HFFc6 (cell line): ENCODE measurements at regions not wholly inside any gene's neighbourhood (a gene's known extent, or its start where the extent isn't known, plus 50 kb on each side); places are given as distances from the start of the nearest gene placed in this dataset.
"Not testable (repeated sequence)": the region's sequence is repeated elsewhere in the genome, so short reads cannot be mapped to it uniquely, and the experiment has no call there.

ENCODE experiments used
- DNase-seq: peaks from one replicate; pipeline ENCODE4 v3.0.0-alpha.2; 2018
- H3K27ac Mint-ChIP-seq: 2 replicates; pipeline ENCODE4 v1.8.0; 2020; ENCODE audit warnings: mild to moderate bottlenecking, mixed read lengths
- H3K27me3 Mint-ChIP-seq: 2 replicates; pipeline ENCODE4 v1.8.0; 2021; ENCODE audit warnings: mild to moderate bottlenecking, moderate library complexity, mixed read lengths; ENCODE audit not compliant: insufficient read depth
- H3K36me3 Mint-ChIP-seq: 2 replicates; pipeline ENCODE4 v1.8.0; 2021; ENCODE audit warnings: low read depth, mixed read lengths
- H3K4me1 Mint-ChIP-seq: 2 replicates; pipeline ENCODE4 v1.8.0; 2020; ENCODE audit warnings: low read depth, mixed read lengths
- H3K4me3 Mint-ChIP-seq: 2 replicates; pipeline ENCODE4 v1.8.0; 2020; ENCODE audit warnings: mild to moderate bottlenecking, moderate library complexity, mixed read lengths
- H3K9me3 Mint-ChIP-seq: 2 replicates; pipeline ENCODE4 v1.8.0; 2020; ENCODE audit warnings: mild to moderate bottlenecking, mixed read lengths
- TF ChIP-seq, protein P1 (sequence below): fragments of 200-600 bp; sonication (generic); IDR thresholded peaks from 2 replicates; pipeline ENCODE4 v1.5.0; 2021; ENCODE audit warnings: antibody characterized with exemption, mild to moderate bottlenecking

DNA sequence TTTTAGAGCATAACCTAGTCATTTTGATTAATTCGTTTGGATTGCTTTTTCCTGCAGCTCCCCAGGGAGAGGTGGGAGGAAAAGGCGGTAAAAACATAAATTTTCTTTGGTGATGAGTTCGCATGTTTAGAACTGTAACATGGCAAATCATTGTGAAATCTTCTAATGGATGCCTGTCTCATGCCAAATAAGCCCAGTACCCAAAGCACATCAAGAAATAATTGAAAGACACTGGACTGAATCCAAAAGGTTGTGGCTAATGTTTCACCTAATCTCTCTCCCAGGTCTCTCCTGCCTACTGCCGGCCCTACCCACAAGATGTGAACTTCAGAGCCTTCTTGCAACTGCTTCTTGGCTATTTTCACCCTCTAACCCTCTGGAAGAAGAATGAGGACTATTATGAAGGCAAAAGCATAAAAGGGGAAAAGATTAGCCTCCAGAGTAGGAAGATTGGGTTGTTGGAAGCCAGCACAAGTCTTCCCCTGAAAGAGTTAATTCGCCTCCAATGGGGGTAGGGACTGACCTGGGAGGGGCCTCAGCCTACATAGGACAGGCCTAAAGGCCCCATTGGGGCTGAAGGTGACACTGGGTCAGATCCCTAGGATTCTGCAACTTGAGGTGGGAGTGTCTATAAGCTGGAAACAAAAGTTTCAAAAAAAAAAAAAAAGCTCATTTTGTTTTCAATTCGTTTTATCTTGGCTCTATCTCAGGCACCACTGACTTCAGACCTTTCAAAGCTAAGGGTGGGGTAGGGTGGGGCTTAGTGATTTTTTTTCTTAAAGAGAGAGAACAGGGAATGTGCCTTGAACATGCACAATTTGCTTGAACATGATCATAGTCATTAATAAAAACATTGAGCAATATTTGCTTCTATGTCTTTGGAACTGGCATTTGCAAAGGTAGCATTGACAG is 278.6 kb upstream of the KLF3 start:
- no peak for DNase-seq
- no peaks in the 10 kb centered on the region for H3K9me3 Mint-ChIP-seq
- peaks cover 9% of the 10 kb centered on the region for H3K27me3 Mint-ChIP-seq
- no peak overlapping the region for H3K4me3 Mint-ChIP-seq
- H3K4me1 Mint-ChIP-seq = no peaks in the 10 kb centered on the region
- no peak overlapping the region for H3K27ac Mint-ChIP-seq
- TF ChIP-seq, protein P1, sequence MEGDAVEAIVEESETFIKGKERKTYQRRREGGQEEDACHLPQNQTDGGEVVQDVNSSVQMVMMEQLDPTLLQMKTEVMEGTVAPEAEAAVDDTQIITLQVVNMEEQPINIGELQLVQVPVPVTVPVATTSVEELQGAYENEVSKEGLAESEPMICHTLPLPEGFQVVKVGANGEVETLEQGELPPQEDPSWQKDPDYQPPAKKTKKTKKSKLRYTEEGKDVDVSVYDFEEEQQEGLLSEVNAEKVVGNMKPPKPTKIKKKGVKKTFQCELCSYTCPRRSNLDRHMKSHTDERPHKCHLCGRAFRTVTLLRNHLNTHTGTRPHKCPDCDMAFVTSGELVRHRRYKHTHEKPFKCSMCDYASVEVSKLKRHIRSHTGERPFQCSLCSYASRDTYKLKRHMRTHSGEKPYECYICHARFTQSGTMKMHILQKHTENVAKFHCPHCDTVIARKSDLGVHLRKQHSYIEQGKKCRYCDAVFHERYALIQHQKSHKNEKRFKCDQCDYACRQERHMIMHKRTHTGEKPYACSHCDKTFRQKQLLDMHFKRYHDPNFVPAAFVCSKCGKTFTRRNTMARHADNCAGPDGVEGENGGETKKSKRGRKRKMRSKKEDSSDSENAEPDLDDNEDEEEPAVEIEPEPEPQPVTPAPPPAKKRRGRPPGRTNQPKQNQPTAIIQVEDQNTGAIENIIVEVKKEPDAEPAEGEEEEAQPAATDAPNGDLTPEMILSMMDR = no peak
- no peaks in the 10 kb centered on the region for H3K36me3 Mint-ChIP-seq

DNA sequence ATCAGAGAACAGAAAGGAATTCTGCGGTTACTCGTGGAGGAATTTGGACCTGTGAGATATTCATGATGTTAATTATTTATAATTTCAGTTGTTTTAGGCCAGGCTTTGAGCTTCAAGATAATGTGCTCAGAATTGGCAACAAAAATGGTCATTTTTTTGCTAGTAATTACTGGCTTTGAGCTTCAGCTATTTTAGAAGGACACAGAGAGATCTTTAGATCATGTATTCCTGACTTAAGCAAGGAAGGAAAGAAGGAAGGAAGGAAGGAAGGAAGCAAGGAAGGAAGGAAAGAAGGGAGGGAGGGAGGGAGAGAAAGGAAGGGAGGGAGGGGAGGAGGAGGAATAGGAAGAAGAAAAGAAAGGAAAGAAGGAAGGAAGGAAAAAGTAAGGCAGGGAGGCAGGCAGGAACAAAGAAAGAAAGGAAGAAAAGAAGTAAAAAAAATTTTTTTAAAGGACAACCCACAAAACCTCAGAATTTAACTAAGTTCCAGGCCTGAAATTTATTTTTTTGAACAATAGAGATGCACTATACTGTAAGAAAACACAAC is 277.9 kb upstream of the KLF3 start:
- Mint-ChIP-seq H3K4me1 (no peaks in the 10 kb centered on the region), H3K4me3 (no peak overlapping the region), H3K27me3 (peaks cover 7% of the 10 kb centered on the region), H3K36me3 (no peaks in the 10 kb centered on the region), H3K9me3 (no peaks in the 10 kb centered on the region), H3K27ac (no peak overlapping the region)
- no peak for DNase-seq
- TF ChIP-seq, protein P1 = no peak

DNA sequence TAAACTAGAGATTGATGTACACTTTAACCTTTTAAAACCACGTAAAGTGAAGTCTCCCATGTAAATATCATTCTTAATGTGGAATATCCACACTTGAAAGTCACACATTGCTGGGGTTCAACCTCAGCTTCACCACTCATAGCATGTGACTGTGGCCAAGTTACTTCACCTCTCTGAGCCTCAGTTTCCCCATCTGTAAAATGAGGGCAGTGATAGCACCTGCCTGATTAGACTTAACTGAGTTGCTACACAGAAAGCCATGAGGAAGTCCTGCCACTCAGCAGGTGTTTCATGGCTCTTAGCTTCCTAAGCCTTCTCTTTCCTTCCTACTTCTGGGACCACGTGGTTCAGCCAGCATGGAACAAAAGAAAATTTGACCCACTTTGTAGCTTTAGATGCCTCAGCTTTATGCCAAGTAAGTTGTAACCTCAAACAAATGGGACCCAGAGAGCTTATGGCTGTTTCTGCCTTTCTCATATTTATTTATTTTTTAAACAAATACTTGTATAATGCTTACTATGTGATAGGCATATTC is 277.3 kb upstream of the KLF3 start:
- no peak for DNase-seq
- TF ChIP-seq, protein P1 = no peak
- no peaks in the 10 kb centered on the region for H3K36me3 Mint-ChIP-seq

DNA sequence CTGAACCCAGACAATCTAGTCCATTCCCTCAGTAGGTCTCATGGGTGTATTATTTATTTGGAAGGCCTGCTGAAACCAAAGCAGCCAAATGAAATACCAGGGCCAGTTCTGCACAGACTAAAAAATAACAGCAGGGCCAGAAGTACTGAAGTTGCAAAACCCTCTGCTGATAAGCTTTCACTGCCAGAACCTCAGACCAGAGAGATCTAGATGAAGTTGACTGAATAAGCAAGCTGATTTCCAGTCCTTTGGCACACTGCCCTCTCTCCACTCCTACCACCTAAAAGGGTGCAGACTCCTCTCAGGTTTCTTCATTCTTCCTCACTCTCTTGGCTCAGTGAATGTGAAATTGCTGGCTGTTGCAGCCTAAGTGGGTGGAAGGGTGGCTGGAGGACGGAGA is 276.7 kb upstream of the KLF3 start:
- Mint-ChIP-seq H3K9me3 (peaks cover 10% of the 10 kb centered on the region), H3K36me3 (no peaks in the 10 kb centered on the region), H3K4me1 (no peaks in the 10 kb centered on the region), H3K27ac (no peak overlapping the region), H3K27me3 (peaks cover 2% of the 10 kb centered on the region), H3K4me3 (no peak overlapping the region)
- TF ChIP-seq, protein P1 = no peak
- DNase-seq = no peak

More for the DNA sequence above, 277.3 kb upstream of the KLF3 start:
- no peak overlapping the region for H3K27ac Mint-ChIP-seq
- H3K9me3 Mint-ChIP-seq = peaks cover 4% of the 10 kb centered on the region
- H3K27me3 Mint-ChIP-seq = peaks cover 4% of the 10 kb centered on the region
- no peak overlapping the region for H3K4me3 Mint-ChIP-seq
- H3K4me1 Mint-ChIP-seq = no peaks in the 10 kb centered on the region

DNA sequence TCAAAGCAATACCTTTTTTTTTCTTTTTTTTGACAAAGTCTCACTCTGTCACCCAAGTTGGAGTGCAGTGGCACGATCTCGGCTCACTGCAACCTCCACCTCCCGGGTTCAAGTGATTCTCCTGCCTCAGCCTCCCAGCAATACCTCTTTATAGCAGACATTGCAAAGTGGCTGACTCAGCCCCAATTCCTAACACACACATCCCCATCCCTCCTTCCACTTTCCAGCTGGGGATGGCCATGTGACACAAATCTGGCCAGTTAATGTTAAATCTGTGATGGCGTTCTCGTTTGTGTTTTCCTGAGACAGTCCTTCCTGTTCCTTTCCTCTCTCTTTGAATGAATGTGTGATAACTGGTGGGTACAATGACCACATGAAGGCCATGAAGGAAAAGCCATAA is 276.2 kb upstream of the KLF3 start:
- DNase-seq = no peak
- Mint-ChIP-seq H3K27ac (no peak overlapping the region), H3K36me3 (no peaks in the 10 kb centered on the region), H3K4me1 (no peaks in the 10 kb centered on the region), H3K9me3 (peaks cover 14% of the 10 kb centered on the region), H3K27me3 (peaks cover 2% of the 10 kb centered on the region), H3K4me3 (no peak overlapping the region)
- TF ChIP-seq, protein P1 = no peak

DNA sequence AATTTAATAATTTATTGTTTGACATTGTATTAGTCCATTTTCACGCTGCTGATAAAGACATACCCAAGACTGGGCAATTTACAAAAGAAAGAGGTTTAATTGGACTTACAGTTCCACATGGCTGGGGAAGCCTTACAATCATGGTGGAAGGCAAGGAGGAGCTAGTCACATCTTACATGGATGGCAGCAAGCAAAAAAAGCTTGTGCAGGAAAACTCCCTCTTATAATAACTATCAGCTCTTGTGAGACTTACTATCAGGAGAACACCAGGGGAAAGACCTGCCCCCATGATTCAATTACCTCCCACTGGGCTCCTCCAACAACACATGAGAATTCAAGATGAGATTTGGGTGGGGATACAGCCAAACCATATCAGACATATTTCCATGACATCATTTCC is 275.1 kb upstream of the KLF3 start:
- not testable (repeated sequence) for H3K27me3 Mint-ChIP-seq, H3K4me1 Mint-ChIP-seq, H3K36me3 Mint-ChIP-seq, DNase-seq, H3K4me3 Mint-ChIP-seq, H3K27ac Mint-ChIP-seq
- H3K9me3 Mint-ChIP-seq = peaks cover 14% of the 10 kb centered on the region
